CD4-positive, alpha-beta T cell treated with Interleukin-1 beta for 1 hour (primary cell): ENCODE measurements at regions not wholly inside any gene's neighbourhood (a gene's known extent, or its start where the extent isn't known, plus 50 kb on each side); places are given as distances from the start of the nearest gene placed in this dataset.
"Not testable (repeated sequence)": the region's sequence is repeated elsewhere in the genome, so short reads cannot be mapped to it uniquely, and the experiment has no call there.

ENCODE experiments used
- DNase-seq, 2 donors: peaks; one replicate each; pipeline ENCODE4 v3.0.0-alpha.2; 2020 to 2022

DNA sequence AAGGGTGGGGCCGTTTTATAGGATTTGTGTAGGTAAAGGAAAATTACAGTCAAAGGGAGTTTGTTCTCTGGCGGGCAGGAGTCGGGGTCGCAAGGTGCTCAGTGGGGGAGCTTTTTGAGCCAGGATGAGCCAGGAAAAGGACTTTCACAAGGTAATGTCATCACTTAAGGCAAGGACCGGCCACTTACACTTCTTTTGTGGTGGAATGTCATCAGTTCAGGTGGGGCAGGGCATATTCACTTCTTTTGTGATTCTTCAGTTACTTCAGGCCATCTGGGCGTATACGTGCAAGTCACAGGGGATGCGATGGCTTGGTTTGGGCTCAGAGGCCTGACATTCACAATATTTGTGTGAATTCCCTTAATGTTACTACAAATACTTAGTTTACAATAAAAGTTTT is 88.2 kb upstream of the MAP3K7 start:
- DNase-seq = not testable (repeated sequence)

- DNase-seq = not testable (repeated sequence)
These were observed 87.2 kb upstream of the MAP3K7 start for GRCh38 chr6:90674077-90674476.

DNA sequence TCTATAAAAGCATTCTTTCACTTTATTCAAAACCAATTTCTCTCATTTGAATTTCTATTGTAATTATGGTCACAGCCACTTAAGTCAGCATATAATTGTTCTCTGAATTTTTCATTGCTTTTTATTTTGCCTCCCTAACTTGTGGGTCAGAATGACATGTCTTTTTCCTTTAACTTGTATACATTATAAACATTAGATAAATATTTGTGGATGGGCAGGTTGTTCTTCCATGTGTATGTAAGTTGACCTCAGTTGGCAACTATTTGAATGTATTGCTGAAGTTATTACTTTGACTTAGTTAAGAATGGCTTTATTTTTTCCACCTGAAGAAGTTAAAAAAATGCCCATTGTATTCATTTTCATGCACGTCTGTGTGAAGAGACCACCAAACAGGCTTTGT is 83.0 kb upstream of the MAP3K7 start:
- DNase-seq = no peak

- no peak for DNase-seq
These were observed 82.5 kb upstream of the MAP3K7 start for GRCh38 chr6:90669420-90669819.

- DNase-seq = no peak
These were observed 81.3 kb upstream of the MAP3K7 start for GRCh38 chr6:90668141-90668540.

DNA sequence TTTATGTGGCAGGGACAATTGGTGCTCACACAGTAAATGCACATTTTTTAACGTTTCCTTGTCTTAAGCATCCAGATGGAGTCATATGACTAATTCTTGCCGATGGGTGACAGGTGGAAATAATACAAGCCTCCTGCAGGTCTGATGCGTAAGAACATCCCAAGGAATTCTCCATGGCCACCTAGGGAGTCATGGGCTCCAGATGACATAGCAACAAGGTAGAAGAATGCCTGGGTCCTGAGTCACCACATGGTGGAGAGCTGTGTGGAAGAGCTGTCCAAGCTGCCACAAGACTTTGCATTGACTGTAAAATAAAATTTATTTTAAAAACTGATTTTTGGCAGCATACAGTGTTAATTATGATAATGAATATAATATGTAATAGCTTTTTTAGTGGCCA is 77.0 kb upstream of the MAP3K7 start:
- DNase-seq = no peak

DNA sequence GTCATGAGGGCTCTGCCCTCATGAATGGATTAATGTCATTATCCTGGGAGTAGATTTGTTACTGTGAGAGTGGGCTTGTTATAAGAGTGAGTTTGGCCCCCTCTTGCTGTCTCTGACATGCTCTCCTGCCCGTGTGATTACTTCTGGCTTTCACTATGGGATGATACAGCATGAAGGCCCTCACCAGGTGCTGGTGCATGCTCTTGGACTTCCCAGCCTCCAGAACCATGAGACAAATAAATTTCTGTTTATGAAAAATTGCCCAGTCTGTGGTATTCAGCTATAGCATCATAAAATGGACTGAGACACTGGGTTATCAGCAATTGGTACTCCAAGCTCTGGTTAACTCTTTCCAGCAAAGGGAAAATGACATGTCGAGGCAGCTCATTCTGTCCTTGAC is 76.2 kb upstream of the MAP3K7 start:
- no peak for DNase-seq

DNA sequence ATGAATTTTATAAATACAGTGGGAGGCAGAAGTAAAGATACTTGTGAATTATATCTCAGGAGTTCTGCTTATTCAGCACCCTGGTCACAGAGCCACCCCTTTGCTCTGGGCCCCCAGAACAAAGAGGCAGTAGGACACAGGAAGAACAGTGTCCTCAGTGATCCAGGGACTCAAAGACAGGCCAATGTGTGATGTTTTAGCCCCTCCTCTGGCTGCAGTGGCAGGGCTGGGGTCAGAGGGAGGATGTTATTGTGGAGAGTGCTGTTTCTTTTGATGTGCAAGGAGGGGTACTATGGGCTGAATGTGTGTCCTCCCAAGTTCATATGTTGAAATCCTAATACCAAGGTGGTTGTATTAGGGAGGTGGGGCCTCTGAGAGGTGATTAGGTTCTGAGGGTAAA is 74.1 kb upstream of the MAP3K7 start:
- no peak for DNase-seq

- DNase-seq = no peak
These were observed 71.6 kb upstream of the MAP3K7 start for GRCh38 chr6:90658497-90658896.

GRCh38 chr6:90656325-90656724 is 69.5 kb upstream of the MAP3K7 start:
- DNase-seq = no peak

GRCh38 chr6:90654806-90655205 is 67.9 kb upstream of the MAP3K7 start:
- no peak for DNase-seq

- no peak for DNase-seq
These were observed 67.3 kb upstream of the MAP3K7 start for GRCh38 chr6:90654166-90654565.

GRCh38 chr6:90653750-90654149 is 66.9 kb upstream of the MAP3K7 start:
- DNase-seq = no peak

- DNase-seq = no peak
These were observed 63.4 kb upstream of the MAP3K7 start for GRCh38 chr6:90650041-90650940.

DNA sequence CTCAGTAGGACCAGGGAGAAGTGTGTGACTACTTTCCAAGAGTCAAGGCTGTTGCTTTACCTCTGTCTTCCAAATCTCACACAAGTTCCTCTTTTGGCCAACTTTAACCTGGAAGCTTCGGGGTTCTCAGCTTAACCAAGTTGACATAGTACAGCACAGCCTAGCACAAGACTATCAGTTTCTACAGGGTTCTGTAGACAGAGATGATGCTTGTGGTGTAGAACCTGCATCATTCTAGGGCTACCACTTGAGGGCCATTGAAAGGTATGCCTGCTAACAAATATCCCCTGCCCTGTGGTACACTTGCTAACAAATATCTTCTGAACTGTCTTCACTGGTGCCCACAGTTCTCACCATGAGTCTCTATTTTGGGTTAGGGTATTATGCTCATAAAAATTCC is 62.0 kb upstream of the MAP3K7 start:
- DNase-seq = no peak

GRCh38 chr6:90646940-90647339 is 60.1 kb upstream of the MAP3K7 start:
- DNase-seq = no peak

- DNase-seq = no peak
These were observed 58.8 kb upstream of the MAP3K7 start for GRCh38 chr6:90645634-90646033.

GRCh38 chr6:90644492-90644891 is 57.6 kb upstream of the MAP3K7 start:
- no peak for DNase-seq

DNA sequence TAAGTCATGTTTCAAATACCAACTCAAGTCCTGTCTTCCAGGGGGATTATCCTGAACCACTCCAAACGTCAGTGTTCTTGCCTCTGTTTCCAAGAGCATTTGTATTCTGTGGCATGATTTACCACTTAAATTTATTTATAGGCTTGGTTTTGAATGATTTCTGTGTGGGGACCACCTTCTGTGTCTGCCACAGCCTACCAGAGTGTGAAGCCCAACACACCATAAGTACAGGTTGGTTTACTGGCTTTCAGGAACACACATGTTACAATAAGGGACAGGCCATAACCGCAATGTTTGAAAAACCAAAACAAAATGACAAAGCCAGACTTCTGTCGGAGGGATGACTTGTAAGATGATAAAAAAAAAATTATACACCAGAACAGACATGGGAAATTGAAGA is 56.5 kb upstream of the MAP3K7 start:
- DNase-seq = no peak

DNA sequence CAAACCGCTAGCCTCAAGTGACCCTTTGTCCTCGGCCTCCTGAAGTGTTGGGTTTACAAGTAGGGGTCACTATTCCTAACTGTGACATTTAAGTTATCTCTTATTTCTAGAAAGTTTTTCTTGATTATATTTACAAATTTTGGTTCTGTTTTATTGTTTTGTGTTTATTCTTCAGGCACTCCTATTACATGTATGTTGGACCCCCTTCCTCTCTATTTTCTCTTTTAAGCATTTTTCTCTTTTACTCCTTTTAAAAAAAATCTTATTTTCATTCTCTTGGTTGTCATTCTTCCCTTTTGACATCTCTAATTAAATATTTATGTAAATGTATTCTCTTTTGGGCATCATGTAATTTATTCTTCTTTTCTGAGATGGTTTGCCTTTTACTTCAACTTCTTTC is 50.4 kb upstream of the MAP3K7 start:
- no peak for DNase-seq
